Activated B cell treated with CpG ODN at 0.5 μM for 24 hours (primary cell): ENCODE measurements at regions not wholly inside any gene's neighbourhood (a gene's known extent, or its start where the extent isn't known, plus 50 kb on each side); places are given as distances from the start of the nearest gene placed in this dataset.

Experiments
- ATAC-seq: fragments of 200-7000 bp; cut with Tn5 transposase; one replicate; pipeline ENCODE4 v1.10.0; 2021; ENCODE audit warnings: low read depth, mild to moderate bottlenecking, moderate library complexity
- CTCF ChIA-PET: fragments of 350-600 bp; sonication (Branson Sonifier 250); formaldehyde crosslinking; loops from one replicate; lab custom pipeline; 2021; ENCODE audit warnings: antibody characterized with exemption; lab: Charles Lee
- POLR2A ChIA-PET: fragments of 350-600 bp; sonication (Branson Sonifier 250); formaldehyde crosslinking; loops from one replicate; lab custom pipeline; 2021; ENCODE audit warnings: antibody characterized with exemption; lab: Charles Lee
- DNase-seq: peaks from one replicate; pipeline ENCODE4 v3.0.0; 2022
- H3K27ac Mint-ChIP-seq: one replicate; pipeline ENCODE4 v1.8.0; 2020; ENCODE audit warnings: mixed read lengths
- H3K27me3 Mint-ChIP-seq: one replicate; pipeline ENCODE4 v1.8.0; 2021; ENCODE audit warnings: mixed read lengths
- H3K36me3 Mint-ChIP-seq: one replicate; pipeline ENCODE4 v1.8.0; 2021; ENCODE audit warnings: low read depth, mixed read lengths
- H3K4me1 Mint-ChIP-seq: one replicate; pipeline ENCODE4 v1.8.0; 2021; ENCODE audit warnings: mixed read lengths
- H3K4me3 Mint-ChIP-seq: one replicate; pipeline ENCODE4 v1.8.0; 2020; ENCODE audit warnings: mild to moderate bottlenecking, mixed read lengths
- H3K9me3 Mint-ChIP-seq: one replicate; pipeline ENCODE4 v1.8.0; 2020; ENCODE audit warnings: mixed read lengths
- intact Hi-C: fragments of 100-400 bp; cut with micrococcal nuclease; formaldehyde crosslinking; loops from one replicate; pipeline ENCODE4 v1.15.1; 2024
- TF ChIP-seq, protein P1 (sequence below): fragments of 200-600 bp; IDR thresholded peaks from one replicate; pipeline ENCODE4 v1.8.0; 2022; ENCODE audit warnings: antibody characterized with exemption, mild to moderate bottlenecking

DNA sequence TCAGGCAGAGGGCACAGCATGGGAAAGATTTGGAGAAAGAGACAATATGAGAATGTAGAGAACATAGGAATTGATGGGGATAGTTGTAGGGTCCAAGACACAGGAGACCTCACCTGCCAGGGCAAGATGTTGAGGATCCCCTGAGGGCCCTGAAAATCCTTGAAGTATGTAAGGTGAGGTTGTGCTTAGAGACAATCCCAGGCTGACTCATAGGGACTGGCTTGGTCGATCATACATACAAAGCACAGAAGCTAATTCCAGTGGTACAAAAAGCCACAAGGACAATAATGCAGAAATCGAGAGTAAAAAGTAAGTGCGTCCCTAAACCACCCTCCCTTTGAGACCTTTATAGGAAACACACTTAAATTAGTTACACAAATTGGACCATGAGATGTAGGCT, 468.2 kb downstream of the MIAT start:
- DNase-seq: no peak

DNA sequence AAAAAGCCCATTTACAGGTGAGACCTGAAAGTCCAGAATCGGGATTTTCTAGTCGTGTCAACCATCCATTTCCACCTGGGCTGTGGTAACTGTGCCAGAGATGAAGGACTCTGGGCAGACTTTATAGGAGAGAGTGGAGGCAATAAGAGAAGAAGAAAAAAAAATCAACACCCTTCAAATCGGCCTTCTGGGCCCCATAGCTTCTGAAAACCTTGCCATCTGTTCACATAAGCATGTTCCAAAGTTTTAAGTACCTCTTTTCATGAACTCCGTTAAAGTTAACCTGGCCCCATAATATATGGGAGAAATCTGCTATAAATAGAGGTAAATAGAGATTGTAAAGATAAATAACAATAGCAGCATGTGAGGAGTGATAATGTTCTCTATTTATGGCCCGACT, 470.5 kb downstream of the MIAT start:
- Mint-ChIP-seq H3K9me3 (no peaks in the 10 kb centered on the region), H3K27ac (no peak overlapping the region), H3K4me3 (no peak overlapping the region), H3K4me1 (no peaks in the 10 kb centered on the region), H3K27me3 (peaks cover 11% of the 10 kb centered on the region), H3K36me3 (no peaks in the 10 kb centered on the region)
- CTCF ChIA-PET: no interaction called here
- intact Hi-C loops: no loop called here
- TF ChIP-seq, protein P1, sequence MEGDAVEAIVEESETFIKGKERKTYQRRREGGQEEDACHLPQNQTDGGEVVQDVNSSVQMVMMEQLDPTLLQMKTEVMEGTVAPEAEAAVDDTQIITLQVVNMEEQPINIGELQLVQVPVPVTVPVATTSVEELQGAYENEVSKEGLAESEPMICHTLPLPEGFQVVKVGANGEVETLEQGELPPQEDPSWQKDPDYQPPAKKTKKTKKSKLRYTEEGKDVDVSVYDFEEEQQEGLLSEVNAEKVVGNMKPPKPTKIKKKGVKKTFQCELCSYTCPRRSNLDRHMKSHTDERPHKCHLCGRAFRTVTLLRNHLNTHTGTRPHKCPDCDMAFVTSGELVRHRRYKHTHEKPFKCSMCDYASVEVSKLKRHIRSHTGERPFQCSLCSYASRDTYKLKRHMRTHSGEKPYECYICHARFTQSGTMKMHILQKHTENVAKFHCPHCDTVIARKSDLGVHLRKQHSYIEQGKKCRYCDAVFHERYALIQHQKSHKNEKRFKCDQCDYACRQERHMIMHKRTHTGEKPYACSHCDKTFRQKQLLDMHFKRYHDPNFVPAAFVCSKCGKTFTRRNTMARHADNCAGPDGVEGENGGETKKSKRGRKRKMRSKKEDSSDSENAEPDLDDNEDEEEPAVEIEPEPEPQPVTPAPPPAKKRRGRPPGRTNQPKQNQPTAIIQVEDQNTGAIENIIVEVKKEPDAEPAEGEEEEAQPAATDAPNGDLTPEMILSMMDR: no peak
- POLR2A ChIA-PET: no interaction called here
- no peak for DNase-seq
- no peak for ATAC-seq

More for the DNA sequence above, 468.2 kb downstream of the MIAT start:
- intact Hi-C loops: no loop called here
- no peak for ATAC-seq
- Mint-ChIP-seq H3K4me1 (no peaks in the 10 kb centered on the region), H3K36me3 (no peaks in the 10 kb centered on the region), H3K4me3 (no peak overlapping the region), H3K9me3 (no peaks in the 10 kb centered on the region), H3K27me3 (peaks cover 9% of the 10 kb centered on the region), H3K27ac (no peak overlapping the region)
- POLR2A ChIA-PET: no interaction called here
- TF ChIP-seq, protein P1: no peak
- CTCF ChIA-PET: no interaction called here

DNA sequence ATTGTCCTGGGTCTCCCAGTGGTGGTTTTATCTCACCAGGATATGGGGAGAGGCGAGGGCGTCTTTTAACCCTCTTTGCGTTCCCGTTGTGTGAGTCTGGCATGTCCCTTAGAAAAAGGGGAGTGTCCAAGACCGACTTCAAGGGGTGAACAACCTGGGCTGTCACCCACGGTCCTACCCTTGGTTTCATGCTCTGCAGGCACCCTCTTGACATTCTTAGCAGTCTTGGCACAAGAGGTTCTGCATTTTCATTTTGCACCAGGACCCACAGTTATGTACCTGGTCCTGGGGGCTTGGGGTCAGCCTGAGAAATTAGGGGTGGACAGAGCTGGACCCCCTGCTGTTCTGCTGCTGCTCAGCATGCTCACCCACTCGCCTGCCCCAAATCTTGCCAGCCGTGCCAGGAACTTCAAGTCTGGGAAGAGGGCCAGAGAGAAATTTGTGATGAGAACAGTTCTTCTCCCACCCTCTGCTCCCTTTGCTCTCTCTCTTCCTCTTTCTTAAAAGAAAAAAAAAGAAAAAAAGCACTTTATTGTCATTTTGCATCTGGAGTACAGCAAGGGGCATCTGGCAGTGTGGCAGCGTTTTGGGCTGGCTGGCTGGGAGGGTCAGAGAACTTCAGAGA, 471.2 kb downstream of the MIAT start:
- H3K36me3 Mint-ChIP-seq: no peaks in the 10 kb centered on the region
- no peak overlapping the region for H3K4me3 Mint-ChIP-seq
- no peaks in the 10 kb centered on the region for H3K9me3 Mint-ChIP-seq
- intact Hi-C loops: no loop called here
- no peak overlapping the region for H3K27ac Mint-ChIP-seq
- CTCF ChIA-PET: no interaction called here
- H3K4me1 Mint-ChIP-seq: no peaks in the 10 kb centered on the region
- POLR2A ChIA-PET: no interaction called here
- TF ChIP-seq, protein P1: no peak
- no peak for DNase-seq
- peaks cover 11% of the 10 kb centered on the region for H3K27me3 Mint-ChIP-seq
- no peak for ATAC-seq

DNA sequence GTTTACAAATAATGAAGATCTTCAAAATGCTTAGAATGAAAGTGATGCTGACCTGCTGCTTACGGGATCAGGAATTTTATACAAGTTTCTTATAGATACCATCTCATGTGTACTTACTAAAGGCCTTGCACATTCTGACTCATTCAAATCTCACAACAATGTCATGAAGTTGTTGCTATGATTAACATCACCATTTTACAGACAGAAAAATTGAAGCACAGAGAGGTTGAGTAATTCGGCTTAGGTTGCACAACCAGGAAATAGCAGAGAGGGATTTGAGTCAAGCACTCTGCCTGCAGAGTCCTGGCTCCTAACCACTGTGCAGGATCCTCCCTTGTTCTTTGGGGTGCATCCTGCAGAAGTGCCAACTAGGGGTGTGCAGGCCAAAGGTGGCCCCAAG, 471.9 kb downstream of the MIAT start:
- Mint-ChIP-seq H3K4me1 (no peaks in the 10 kb centered on the region), H3K9me3 (no peaks in the 10 kb centered on the region), H3K27me3 (peaks cover 11% of the 10 kb centered on the region), H3K27ac (no peak overlapping the region), H3K36me3 (no peaks in the 10 kb centered on the region), H3K4me3 (no peak overlapping the region)
- DNase-seq: no peak
- TF ChIP-seq, protein P1: no peak
- POLR2A ChIA-PET: no interaction called here
- intact Hi-C loops: no loop called here
- CTCF ChIA-PET: no interaction called here
- no peak for ATAC-seq

DNA sequence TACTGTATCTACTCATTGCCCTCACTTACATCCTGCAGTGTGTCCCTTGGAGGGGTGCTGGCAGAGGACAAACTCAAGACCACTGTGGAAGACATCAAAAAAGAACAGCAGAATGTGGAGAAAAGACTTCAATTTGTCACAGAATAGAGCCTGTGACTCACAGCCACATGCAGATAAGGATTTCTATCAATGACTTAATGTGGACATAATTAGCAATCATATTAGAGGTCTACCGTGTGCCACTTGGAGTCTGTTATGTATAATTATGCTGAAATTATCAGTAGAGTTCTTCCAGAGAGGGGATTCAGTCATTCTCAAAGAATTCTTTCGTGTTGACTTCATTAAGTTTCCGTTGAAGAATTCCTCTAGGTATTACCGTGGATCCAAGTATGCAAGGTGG, 473.5 kb downstream of the MIAT start:
- DNase-seq (no peak), ATAC-seq (no peak)
- Mint-ChIP-seq H3K27ac (no peak overlapping the region), H3K4me3 (no peak overlapping the region), H3K4me1 (no peaks in the 10 kb centered on the region), H3K36me3 (no peaks in the 10 kb centered on the region), H3K27me3 (peaks cover 7% of the 10 kb centered on the region), H3K9me3 (no peaks in the 10 kb centered on the region)
- TF ChIP-seq, protein P1: no peak
- ChIA-PET POLR2A (no interaction called here), CTCF (no interaction called here)
- intact Hi-C loops: no loop called here
